ENCODE measurements at regions not wholly inside any gene's neighbourhood (a gene's known extent, or its start where the extent isn't known, plus 50 kb on each side); places are given as distances from the start of the nearest gene placed in this dataset.

- Mint-ChIP-seq H3K9me3 (no peaks in the 10 kb centered on the region), H3K27ac (no peak overlapping the region), H3K27me3 (ENCODE audit: low read depth) (peaks cover 11% of the 10 kb centered on the region), H3K36me3 (no peaks in the 10 kb centered on the region), H3K4me3 (no peak overlapping the region), H3K4me1 (no peaks in the 10 kb centered on the region)
- ATAC-seq (peak; percentile 91), DNase-seq (ENCODE audit: low spot score) (peak; percentile 85)
- ChIA-PET CTCF (interaction anchor here (0.6 to 1.2 kb wide), 7 partner anchors 8 to 512 kb away, joined by 3 to 4 read pairs (median 3); no protein-coding TSS in a partner anchor), POLR2A (no interaction called here)
- TF ChIP-seq GABPB1 (CRISPR knock-in tag; IDR thresholded peaks at IDR 0.05) (no peak), USF1 (CRISPR knock-in tag; IDR thresholded peaks at IDR 0.05) (peak; percentile 68; the same call in 1 of the 2 replicates), ERG (CRISPR knock-in tag; IDR thresholded peaks at IDR 0.05) (no peak), CDX4 (CRISPR knock-in tag; IDR thresholded peaks at IDR 0.05; ENCODE audit: borderline replicate concordance) (no peak), ZSCAN18 (CRISPR knock-in tag; IDR thresholded peaks at IDR 0.05) (peak; percentile 42; the same call in 1 of the 2 replicates), TCF7 (CRISPR knock-in tag; IDR thresholded peaks at IDR 0.05; ENCODE audit: low read depth) (no peak), ZNF219 (CRISPR knock-in tag; IDR thresholded peaks at IDR 0.05; ENCODE audit: borderline replicate concordance) (peak; percentile 51; the same call in 1 of the 2 replicates), ZNF263 (CRISPR knock-in tag; IDR thresholded peaks at IDR 0.05; ENCODE audit: low read depth) (no peak), ATF2 (CRISPR knock-in tag; IDR thresholded peaks at IDR 0.05; ENCODE audit: borderline replicate concordance, low read depth) (no peak), MYBL2 (CRISPR knock-in tag; IDR thresholded peaks at IDR 0.05) (no peak), ESRRA (CRISPR knock-in tag; IDR thresholded peaks at IDR 0.05; ENCODE audit: borderline replicate concordance) (no peak; the same call in 1 of the 2 replicates), CREB1 (CRISPR knock-in tag; IDR thresholded peaks at IDR 0.05) (0 out of 2 replicates have a peak, but pooled peaks have one; percentile 57), TEAD1 (CRISPR knock-in tag; IDR thresholded peaks at IDR 0.05) (peak; percentile 81), CREM (CRISPR knock-in tag; IDR thresholded peaks at IDR 0.05) (no peak), SMAD3 (CRISPR knock-in tag; IDR thresholded peaks at IDR 0.05; ENCODE audit: borderline replicate concordance) (peak; percentile 90), ZNF317 (CRISPR knock-in tag; IDR thresholded peaks at IDR 0.05; ENCODE audit: borderline replicate concordance, low read depth) (no peak), PRRX2 (CRISPR knock-in tag; IDR thresholded peaks at IDR 0.05) (0 out of 2 replicates have a peak, but pooled peaks have one; percentile 61), NFE2L1 (CRISPR knock-in tag; IDR thresholded peaks at IDR 0.05) (peak; percentile 78; the same call in 1 of the 2 replicates), ZBTB21 (CRISPR knock-in tag; IDR thresholded peaks at IDR 0.05; ENCODE audit: borderline replicate concordance) (no peak), ETV6 (CRISPR knock-in tag; IDR thresholded peaks at IDR 0.05) (peak; percentile 59; the same call in 1 of the 2 replicates)
- TF ChIP-seq, protein P1, sequence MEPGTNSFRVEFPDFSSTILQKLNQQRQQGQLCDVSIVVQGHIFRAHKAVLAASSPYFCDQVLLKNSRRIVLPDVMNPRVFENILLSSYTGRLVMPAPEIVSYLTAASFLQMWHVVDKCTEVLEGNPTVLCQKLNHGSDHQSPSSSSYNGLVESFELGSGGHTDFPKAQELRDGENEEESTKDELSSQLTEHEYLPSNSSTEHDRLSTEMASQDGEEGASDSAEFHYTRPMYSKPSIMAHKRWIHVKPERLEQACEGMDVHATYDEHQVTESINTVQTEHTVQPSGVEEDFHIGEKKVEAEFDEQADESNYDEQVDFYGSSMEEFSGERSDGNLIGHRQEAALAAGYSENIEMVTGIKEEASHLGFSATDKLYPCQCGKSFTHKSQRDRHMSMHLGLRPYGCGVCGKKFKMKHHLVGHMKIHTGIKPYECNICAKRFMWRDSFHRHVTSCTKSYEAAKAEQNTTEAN (CRISPR knock-in tag; IDR thresholded peaks at IDR 0.05): no peak
- TF ChIP-seq, protein P2, sequence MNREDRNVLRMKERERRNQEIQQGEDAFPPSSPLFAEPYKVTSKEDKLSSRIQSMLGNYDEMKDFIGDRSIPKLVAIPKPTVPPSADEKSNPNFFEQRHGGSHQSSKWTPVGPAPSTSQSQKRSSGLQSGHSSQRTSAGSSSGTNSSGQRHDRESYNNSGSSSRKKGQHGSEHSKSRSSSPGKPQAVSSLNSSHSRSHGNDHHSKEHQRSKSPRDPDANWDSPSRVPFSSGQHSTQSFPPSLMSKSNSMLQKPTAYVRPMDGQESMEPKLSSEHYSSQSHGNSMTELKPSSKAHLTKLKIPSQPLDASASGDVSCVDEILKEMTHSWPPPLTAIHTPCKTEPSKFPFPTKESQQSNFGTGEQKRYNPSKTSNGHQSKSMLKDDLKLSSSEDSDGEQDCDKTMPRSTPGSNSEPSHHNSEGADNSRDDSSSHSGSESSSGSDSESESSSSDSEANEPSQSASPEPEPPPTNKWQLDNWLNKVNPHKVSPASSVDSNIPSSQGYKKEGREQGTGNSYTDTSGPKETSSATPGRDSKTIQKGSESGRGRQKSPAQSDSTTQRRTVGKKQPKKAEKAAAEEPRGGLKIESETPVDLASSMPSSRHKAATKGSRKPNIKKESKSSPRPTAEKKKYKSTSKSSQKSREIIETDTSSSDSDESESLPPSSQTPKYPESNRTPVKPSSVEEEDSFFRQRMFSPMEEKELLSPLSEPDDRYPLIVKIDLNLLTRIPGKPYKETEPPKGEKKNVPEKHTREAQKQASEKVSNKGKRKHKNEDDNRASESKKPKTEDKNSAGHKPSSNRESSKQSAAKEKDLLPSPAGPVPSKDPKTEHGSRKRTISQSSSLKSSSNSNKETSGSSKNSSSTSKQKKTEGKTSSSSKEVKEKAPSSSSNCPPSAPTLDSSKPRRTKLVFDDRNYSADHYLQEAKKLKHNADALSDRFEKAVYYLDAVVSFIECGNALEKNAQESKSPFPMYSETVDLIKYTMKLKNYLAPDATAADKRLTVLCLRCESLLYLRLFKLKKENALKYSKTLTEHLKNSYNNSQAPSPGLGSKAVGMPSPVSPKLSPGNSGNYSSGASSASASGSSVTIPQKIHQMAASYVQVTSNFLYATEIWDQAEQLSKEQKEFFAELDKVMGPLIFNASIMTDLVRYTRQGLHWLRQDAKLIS (CRISPR knock-in tag; IDR thresholded peaks at IDR 0.05; ENCODE audit: borderline replicate concordance): no peak
- TF ChIP-seq, protein P3, sequence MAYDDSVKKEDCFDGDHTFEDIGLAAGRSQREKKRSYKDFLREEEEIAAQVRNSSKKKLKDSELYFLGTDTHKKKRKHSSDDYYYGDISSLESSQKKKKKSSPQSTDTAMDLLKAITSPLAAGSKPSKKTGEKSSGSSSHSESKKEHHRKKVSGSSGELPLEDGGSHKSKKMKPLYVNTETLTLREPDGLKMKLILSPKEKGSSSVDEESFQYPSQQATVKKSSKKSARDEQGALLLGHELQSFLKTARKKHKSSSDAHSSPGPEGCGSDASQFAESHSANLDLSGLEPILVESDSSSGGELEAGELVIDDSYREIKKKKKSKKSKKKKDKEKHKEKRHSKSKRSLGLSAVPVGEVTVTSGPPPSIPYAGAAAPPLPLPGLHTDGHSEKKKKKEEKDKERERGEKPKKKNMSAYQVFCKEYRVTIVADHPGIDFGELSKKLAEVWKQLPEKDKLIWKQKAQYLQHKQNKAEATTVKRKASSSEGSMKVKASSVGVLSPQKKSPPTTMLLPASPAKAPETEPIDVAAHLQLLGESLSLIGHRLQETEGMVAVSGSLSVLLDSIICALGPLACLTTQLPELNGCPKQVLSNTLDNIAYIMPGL (CRISPR knock-in tag; IDR thresholded peaks at IDR 0.05): no peak
- TF ChIP-seq, protein P4, sequence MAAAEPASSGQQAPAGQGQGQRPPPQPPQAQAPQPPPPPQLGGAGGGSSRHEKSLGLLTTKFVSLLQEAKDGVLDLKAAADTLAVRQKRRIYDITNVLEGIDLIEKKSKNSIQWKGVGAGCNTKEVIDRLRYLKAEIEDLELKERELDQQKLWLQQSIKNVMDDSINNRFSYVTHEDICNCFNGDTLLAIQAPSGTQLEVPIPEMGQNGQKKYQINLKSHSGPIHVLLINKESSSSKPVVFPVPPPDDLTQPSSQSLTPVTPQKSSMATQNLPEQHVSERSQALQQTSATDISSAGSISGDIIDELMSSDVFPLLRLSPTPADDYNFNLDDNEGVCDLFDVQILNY (CRISPR knock-in tag; IDR thresholded peaks at IDR 0.05): no peak
These were observed 138.9 kb upstream of the CES5A start for GRCh38 chr16:56013962-56014552.
